ENCODE measurements at regions not wholly inside any gene's neighbourhood (a gene's known extent, or its start where the extent isn't known, plus 50 kb on each side); places are given as distances from the start of the nearest gene placed in this dataset.

DNA sequence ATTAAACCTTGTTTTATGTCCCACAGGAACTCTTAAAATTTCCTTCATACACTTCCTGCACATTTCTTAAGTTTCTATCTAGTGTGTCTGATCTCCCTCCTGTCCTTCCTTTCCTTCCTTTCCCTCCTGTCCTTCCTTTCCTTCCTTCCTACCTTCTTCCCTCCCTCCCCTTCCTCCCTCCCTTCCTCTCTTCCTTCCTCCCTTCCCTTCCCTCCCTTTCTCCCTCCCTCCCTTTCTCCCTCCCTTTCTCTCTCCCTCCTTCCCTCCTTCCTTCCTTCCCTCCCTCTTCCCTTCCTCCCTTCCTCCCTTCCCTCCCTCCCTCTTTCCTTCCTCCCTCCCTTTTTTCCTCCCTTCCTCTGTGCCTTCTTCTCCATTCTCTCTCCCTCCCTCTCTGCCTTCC is 414.9 kb downstream of the ENC1 start:
- Histone ChIP-seq H3K27me3 (no peaks in the 10 kb centered on the region), H3K4me1 (no peaks in the 10 kb centered on the region), H3K27ac (no peak overlapping the region), H3K4me3 (no peak overlapping the region), H3K9me3 (no peaks in the 10 kb centered on the region), H3K36me3 (no peaks in the 10 kb centered on the region)
- intact Hi-C loops (cut with DNase I; ENCODE audit: low total_unique reads): no loop called here
- DNase-seq: no peak
- TF ChIP-seq POLR2A (IDR thresholded peaks at IDR 0.05) (no peak), CTCF (IDR thresholded peaks at IDR 0.05) (no peak)

GRCh38 chr5:74224331-74224730 is 416.2 kb downstream of the ENC1 start:
- Histone ChIP-seq H3K4me3 (no peak overlapping the region), H3K4me1 (no peaks in the 10 kb centered on the region), H3K27ac (no peak overlapping the region), H3K9me3 (no peaks in the 10 kb centered on the region), H3K36me3 (no peaks in the 10 kb centered on the region), H3K27me3 (no peaks in the 10 kb centered on the region)
- intact Hi-C loops (cut with DNase I; ENCODE audit: low total_unique reads): no loop called here
- TF ChIP-seq CTCF (IDR thresholded peaks at IDR 0.05) (no peak), POLR2A (IDR thresholded peaks at IDR 0.05) (no peak)
- no peak for DNase-seq

GRCh38 chr5:74222806-74223205 is 417.7 kb downstream of the ENC1 start:
- no peak overlapping the region for H3K27ac ChIP-seq
- H3K27me3 ChIP-seq: no peaks in the 10 kb centered on the region
- TF ChIP-seq POLR2A (IDR thresholded peaks at IDR 0.05): no peak
- no peak for TF ChIP-seq CTCF (IDR thresholded peaks at IDR 0.05)
- no peaks in the 10 kb centered on the region for H3K9me3 ChIP-seq
- no peaks in the 10 kb centered on the region for H3K36me3 ChIP-seq
- DNase-seq: no peak
- no peaks in the 10 kb centered on the region for H3K4me1 ChIP-seq
- intact Hi-C loops (cut with DNase I; ENCODE audit: low total_unique reads): no loop called here
- H3K4me3 ChIP-seq: no peak overlapping the region

GRCh38 chr5:74221413-74221812 is 419.1 kb downstream of the ENC1 start:
- no peaks in the 10 kb centered on the region for H3K36me3 ChIP-seq
- TF ChIP-seq POLR2A (IDR thresholded peaks at IDR 0.05) (no peak), CTCF (IDR thresholded peaks at IDR 0.05) (no peak)
- no peaks in the 10 kb centered on the region for H3K27me3 ChIP-seq
- DNase-seq: no peak
- intact Hi-C loops (cut with DNase I; ENCODE audit: low total_unique reads): no loop called here
- H3K27ac ChIP-seq: no peak overlapping the region
- H3K4me3 ChIP-seq: no peak overlapping the region
- H3K9me3 ChIP-seq: no peaks in the 10 kb centered on the region
- no peaks in the 10 kb centered on the region for H3K4me1 ChIP-seq

DNA sequence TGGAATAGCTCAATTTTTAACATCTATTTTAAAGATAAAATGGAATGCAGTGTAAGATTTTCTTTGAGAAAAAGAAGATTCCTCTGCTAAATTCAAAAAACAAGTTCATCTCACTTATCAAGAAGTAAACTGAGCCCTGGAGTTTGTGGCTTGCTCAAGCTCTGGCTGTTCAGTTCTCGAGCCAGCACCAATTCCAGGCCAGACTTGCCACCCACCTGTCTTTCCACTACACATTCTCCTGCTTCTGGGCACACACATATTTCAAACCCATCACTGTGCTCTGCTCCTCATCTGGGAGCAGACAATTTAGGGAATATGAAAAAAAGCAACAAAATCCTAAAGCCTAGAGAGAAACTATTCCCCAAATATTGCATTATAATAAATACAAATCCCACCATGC is 424.5 kb downstream of the ENC1 start:
- TF ChIP-seq CTCF (IDR thresholded peaks at IDR 0.05) (no peak), POLR2A (IDR thresholded peaks at IDR 0.05) (no peak)
- H3K4me3 ChIP-seq: no peak overlapping the region
- H3K27me3 ChIP-seq: no peaks in the 10 kb centered on the region
- no peaks in the 10 kb centered on the region for H3K9me3 ChIP-seq
- no peak overlapping the region for H3K27ac ChIP-seq
- H3K36me3 ChIP-seq: no peaks in the 10 kb centered on the region
- intact Hi-C loops (cut with DNase I; ENCODE audit: low total_unique reads): no loop called here
- no peaks in the 10 kb centered on the region for H3K4me1 ChIP-seq
- DNase-seq: no peak

Data from uterus (tissue), 3 donors.